GM21367 (cell line): ENCODE measurements at regions not wholly inside any gene's neighbourhood (a gene's known extent, or its start where the extent isn't known, plus 50 kb on each side); places are given as distances from the start of the nearest gene placed in this dataset.

Source experiments
- ATAC-seq: cut with Tn5 transposase; IDR thresholded peaks from one replicate; pipeline ENCODE4 v1.9.1; 2021; ENCODE audit not compliant: unreplicated experiment

- no peak for ATAC-seq
These were observed 408.1 kb downstream of the SETD4 start for GRCh38 chr21:35652196-35652595.

DNA sequence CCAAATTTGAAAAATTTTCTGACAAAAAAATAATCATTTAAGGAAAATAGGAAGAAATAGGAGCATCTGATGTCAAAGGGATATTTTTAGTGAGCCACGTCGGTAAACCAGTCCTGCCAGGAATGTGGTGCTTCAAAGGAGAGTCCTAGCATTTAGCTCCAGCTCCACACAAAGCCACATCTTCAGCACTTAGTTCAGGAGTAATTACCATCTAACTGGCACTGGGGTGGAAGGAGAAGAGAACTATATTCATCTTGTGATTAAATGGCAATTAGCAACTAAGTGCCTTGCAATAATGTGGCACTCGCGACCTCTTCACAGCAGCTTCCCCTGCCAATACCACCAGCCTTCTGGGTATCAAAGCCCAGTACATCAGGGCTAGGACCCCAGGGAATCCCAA, 409.1 kb downstream of the SETD4 start:
- no peak for ATAC-seq

DNA sequence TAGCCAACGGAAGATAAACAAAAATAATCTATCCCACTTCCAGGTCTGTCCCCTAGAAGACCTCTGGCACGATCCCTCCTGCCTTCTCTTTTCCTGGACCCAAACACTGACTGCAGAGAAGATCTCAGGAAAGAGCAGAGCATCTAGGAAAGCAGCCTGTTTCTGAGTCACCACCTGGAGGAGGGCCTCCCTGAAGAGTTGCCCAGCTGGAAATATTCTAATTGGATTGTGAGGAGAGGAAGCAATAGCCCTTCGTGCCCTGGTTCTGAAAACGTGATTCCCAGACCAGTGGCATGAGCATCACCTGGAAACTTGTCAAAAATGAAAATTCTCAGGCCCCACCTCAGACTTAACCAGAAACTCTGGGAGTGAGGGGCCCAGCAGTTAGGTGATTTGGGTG, 411.1 kb downstream of the SETD4 start:
- no peak for ATAC-seq

DNA sequence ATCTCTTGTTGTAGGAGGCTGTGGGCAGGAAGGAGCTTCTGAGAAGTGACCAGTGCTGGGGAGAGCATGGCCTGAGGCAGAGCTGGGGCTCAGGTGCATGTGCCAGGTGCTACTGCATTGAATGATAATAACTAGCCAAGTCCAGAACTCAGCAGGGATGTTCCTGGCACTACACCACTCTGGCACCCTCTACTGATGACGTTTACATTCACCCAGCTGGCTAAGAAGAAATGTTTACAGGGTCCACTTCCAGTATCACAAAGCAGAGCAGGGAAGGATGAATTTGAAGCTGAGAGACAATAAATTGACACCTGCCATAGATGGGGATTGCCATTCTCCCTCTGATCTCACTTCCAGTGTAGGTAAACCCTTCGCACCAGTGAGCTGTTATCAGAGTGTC, 411.8 kb downstream of the SETD4 start:
- ATAC-seq, result no peak

GRCh38 chr21:35646606-35647005, 413.7 kb downstream of the SETD4 start:
- no peak for ATAC-seq

GRCh38 chr21:35645991-35646390, 414.3 kb downstream of the SETD4 start:
- no peak for ATAC-seq

GRCh38 chr21:35644523-35644922, 415.8 kb downstream of the SETD4 start:
- no peak for ATAC-seq

GRCh38 chr21:35643176-35643575, 417.1 kb downstream of the SETD4 start:
- no peak for ATAC-seq

DNA sequence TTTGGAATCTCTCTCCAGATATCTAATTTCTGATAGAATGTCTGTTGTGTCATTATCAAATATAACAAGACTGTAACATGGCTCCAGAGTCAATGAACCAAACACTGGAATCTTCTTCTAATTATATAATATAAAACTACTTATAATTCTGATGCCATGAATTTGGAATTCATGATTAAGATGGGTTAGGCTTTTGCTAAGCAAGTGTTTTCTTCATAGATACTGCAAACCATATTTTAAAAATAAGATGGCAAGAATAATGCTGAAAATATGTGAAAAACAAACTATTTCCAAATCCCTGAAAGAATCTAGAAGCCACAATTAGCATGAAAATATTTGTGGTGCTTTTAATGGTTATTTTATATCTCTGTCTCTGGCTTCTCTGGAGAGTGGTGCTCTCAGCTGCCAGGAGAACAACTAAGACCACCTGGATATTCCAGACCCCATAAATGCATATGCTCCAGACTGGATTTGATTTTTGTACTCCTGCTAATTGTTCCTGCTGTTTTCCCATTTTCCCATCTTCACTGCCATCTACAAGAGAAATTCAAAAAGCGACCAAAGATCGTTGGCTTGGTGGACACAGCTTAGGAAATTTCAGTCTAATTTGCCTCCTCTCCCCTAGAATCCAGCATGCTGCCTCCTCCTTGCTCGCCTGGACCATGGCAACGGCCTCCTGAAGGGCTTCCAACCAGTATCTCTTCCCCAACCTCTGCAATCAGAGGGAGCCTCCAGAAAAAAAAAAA, 418.9 kb downstream of the SETD4 start:
- ATAC-seq, result no peak

GRCh38 chr21:35637431-35637830, 422.9 kb downstream of the SETD4 start:
- no peak for ATAC-seq

DNA sequence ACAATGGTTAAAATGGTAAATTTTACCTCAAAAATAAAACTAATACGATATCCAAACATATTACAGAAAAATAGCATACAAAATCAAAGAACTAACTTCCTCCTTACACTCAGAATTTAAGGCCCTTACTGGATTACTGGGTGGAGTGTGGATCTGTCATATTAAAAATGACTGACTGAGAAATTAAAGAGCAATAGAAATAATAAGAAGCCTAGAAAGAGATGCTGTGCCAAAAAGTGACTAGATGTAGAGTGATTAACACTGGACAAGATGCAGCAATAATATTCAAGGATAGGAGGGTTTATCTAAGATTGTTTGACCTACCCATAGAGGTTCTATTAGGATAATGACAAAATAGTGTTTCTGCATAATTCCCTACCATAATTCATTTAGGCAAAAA, 424.3 kb downstream of the SETD4 start:
- no peak for ATAC-seq

GRCh38 chr21:35635261-35635660, 425.1 kb downstream of the SETD4 start:
- ATAC-seq, result no peak

DNA sequence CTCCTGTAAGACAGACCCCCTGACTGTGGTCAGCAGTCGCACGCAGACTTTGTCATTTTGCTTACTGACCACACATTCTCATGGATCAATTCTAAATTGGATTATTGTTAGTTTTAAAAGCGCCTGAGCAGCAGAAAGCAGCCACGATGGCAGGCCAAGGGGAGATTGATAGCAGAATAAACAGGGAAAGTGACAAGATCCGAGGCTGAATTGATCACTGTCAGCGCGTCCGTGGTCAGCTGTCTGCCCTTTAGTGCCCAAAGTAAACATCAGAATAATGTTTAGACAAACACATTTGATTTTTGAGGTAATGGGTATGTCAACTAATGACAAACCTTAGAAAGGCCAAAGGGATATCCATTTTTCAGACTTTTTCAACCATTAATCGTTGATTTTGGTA, 426.8 kb downstream of the SETD4 start:
- no peak for ATAC-seq

DNA sequence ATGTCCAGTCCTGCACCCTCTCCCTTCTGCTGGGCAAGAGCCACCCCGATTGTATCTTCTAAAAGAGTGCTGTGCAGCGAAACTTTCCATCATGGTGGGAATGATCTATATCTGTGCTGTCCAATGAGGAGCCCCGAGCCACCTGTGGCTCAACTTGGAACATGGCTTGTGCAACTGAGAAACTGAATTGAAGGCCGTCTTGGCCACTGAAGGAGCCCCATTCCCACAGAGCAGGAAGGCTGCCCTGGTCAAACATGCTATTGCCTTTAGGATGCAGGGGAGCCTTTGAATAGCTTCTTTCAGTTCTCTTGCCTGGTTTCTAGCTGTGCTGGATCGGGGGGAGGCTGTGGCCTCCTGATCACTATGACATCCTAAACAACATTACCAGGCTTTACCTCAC, 427.6 kb downstream of the SETD4 start:
- ATAC-seq, result no peak

DNA sequence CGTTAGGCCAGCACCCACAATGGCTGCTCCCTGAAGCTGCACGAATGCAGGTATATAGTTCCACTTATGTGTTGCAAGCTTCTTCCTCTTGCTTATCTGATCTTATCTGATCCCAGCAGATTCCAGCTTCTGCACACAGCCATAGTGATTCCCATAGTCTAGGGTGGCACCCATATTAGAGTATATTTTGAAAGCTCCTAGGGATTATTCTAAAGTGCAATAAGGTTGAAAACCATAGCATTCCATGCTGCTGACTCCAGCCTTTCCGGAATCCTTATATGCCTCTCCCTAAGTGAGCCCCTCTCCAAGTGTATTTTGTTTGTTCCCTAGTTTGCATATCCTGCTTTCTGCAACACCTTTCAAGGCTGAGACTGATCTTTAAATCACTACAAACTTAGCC, 432.0 kb downstream of the SETD4 start:
- ATAC-seq, result no peak

- no peak for ATAC-seq
These were observed 432.9 kb downstream of the SETD4 start for GRCh38 chr21:35627462-35627861.

DNA sequence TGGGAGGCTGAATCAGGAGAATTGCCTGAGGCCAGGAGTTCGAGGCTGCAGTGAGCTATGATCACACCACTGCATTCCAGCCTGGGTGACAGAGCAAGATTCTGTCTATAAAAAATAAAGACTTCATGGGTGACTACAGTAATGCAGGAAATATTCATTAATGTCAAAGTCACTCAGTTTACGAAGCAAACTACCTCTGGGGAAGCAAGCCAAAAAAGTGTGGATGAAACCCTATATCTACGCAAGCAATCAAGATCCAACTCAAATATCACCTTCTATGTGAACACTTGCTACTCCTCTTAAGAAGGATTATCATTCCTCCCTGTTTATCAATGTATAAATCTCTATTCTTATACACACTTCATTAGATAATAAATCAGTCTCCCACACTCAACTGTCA, 434.8 kb downstream of the SETD4 start:
- ATAC-seq, result no peak

DNA sequence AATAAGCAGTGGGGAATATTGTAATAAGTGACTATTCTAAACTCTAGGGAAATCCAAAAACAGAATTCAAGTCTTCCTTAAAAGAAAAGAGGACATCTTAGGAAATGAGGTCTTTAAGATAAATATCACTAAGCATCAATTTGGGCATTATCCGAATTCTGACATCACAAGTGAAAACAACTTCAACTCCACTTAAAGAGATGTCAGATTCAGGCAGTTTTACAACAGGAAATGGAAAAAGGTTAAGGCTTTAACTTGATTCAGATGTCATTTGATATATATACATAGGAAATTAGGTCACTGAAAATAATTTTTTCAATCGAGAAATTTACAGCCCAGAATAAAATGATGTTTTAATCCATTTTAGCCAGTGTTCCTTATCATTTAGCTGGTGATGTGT, 435.4 kb downstream of the SETD4 start:
- no peak for ATAC-seq

GRCh38 chr21:35622612-35623011, 437.7 kb downstream of the SETD4 start:
- ATAC-seq, result no peak

DNA sequence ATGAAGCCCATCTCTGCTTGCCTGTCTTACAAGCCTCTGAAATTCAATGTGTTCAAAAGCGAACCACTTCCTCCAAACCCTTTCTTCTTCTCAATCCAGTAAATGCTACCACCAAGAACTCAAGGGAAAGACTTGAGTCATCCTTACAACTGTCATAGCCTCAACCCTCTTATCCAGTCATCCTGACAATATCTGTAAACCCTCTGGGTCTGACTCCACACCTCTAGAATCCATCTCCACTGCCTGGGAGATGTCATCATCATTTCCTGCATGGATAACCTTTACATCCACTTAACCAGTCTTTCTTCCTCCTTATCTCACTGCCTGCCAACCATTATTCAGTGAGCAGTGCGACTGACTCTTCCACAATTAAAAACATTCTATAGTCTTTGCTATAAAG, 441.1 kb downstream of the SETD4 start:
- ATAC-seq, result no peak

DNA sequence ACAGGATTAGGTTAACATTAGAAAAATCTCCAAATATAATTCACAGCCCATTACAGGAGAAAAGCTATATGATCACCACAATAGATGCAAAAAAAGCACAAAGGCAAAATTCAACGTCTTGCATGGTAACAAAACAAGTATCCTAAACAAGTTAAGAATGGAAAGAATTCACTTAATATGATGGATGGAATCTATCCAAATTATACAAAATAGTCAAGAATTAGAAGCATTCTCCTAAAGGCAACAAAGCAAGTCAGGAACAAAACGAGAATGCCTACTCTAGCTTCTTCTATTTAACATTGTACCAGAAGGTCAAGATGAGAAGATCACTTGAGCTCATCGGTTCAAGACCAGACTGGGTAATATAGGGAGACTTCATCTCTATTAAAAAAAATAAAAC, 442.8 kb downstream of the SETD4 start:
- no peak for ATAC-seq

DNA sequence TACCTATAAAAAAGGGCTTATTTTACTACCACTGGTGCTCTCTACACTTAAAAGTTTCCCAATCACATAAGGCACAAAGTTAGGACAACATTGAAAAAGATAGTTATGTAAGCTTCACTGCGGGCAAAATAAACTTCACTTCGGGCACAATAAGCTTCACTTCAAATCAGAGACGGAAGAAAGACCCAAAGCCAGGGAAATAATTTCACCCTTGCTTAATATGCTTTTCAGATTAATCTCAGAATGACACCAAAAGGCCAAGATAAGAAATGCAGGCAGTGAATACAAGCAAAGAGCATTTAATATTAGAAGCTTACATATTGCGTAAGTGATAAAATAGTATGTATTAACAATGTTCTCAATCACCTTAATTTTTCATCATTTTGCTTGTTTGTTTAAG, 444.2 kb downstream of the SETD4 start:
- ATAC-seq, result no peak

DNA sequence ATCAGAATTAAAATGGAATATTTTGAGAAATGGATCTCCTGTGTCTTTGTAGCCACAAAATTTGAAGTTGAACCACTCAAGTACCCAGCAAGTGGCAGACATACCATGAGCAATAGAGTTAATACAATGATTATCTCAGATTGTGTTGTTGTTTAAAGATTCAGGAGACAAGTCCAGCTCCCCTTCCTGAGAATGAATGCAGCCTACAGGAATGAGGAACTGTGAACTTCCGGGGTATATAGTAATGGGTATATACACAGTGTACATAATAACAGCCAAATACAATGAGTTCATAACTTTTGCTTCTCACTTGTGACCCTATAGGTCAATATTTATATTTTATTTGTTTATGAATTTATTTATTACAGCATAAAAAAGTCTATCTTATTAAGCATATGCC, 445.0 kb downstream of the SETD4 start:
- ATAC-seq, result no peak
